H54 (cell line): ENCODE measurements at regions not wholly inside any gene's neighbourhood (a gene's known extent, or its start where the extent isn't known, plus 50 kb on each side); places are given as distances from the start of the nearest gene placed in this dataset.

Source experiments
- DNase-seq: peaks from one replicate; pipeline ENCODE4 v3.0.0; 2011; ENCODE audit warnings: low spot score, mixed read lengths; ENCODE audit not compliant: insufficient read length
- FAIRE-seq: peaks from 3 replicates; lab custom pipeline; 2011; peaks lifted over from hg19 to GRCh38; lab: Jason Lieb, UNC
- POLR2A ChIP-seq: IDR thresholded peaks from 2 replicates; pipeline ENCODE4 v1.6.1; 2011; ENCODE audit warnings: low read depth, mild to moderate bottlenecking, low read length

GRCh38 chr20:56711018-56711417 is 81.9 kb downstream of the TFAP2C start:
- FAIRE-seq = no peak
- TF ChIP-seq POLR2A = no peak
- peak; percentile 31 for DNase-seq

DNA sequence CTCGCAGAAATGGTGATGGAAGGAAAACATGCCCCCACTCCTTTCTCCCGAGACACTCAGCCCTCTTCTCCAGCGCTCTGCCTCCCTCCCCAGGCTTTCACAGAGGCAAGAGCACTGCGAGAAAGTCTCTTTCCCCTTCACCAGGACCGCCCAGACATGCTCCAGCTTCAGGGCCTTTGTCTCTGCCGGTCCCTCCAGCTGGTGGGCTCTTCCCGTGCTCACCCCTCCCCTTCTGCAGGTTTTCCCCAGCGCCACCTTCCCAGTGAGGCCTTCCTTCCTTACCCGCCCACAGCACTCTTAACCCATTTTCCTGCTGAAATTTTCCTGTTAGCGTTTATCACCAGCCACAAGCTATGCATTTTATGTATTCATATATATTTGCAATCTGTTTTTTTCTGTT is 86.2 kb downstream of the TFAP2C start:
- FAIRE-seq = no peak
- TF ChIP-seq POLR2A = no peak

GRCh38 chr20:56715902-56716519 is 86.9 kb downstream of the TFAP2C start:
- TF ChIP-seq POLR2A = no peak
- FAIRE-seq = no peak
- DNase-seq = no peak

More for the DNA sequence above, 86.2 kb downstream of the TFAP2C start:
- DNase-seq = no peak

GRCh38 chr20:56716806-56717205 is 87.7 kb downstream of the TFAP2C start:
- DNase-seq (no peak), FAIRE-seq (no peak)
- no peak for TF ChIP-seq POLR2A

DNA sequence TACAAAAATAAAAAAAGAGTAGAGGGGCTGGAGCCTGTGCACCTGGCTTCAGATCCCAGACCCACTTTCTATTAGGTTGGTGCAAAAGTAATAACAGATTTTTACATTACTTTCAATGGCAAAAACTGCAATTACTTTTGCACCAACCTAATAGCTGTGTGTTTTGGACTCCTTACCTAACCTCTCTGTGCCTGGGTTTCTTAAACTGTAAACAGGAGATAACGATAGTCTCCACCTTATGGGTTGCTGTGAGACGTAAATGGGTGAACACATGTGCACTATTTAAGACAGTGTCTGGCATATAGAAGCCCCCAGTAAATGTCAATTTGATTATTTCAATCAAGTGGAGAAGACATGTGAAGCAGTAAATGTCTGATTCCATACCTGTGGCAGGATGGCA is 89.7 kb downstream of the TFAP2C start:
- FAIRE-seq (no peak), DNase-seq (no peak)
- no peak for TF ChIP-seq POLR2A

GRCh38 chr20:56720620-56721213 is 91.6 kb downstream of the TFAP2C start:
- no peak for TF ChIP-seq POLR2A
- DNase-seq (no peak), FAIRE-seq (no peak)

DNA sequence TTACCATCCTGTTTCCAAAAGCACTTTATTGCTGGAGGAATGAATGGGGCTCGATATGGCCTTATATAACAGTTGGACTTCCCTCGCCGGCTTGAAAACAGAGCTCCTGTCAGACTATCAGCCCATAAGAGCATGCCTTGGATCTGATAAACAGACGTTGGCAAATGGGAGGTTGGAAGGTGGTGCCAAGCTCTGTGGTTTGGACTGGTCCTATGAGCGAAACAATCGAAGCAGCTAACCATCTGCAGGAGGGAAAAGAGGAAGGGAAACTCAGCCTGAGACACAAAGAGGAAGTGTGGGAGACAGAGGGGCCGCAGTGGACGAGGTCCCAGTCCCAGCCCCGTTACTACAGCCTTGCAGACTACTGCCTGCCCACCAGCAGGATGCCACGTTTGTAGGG is 92.9 kb downstream of the TFAP2C start:
- FAIRE-seq (no peak), DNase-seq (no peak)
- no peak for TF ChIP-seq POLR2A

- no peak for FAIRE-seq
- no peak for DNase-seq
- TF ChIP-seq POLR2A = no peak
These were observed 94.2 kb downstream of the TFAP2C start for GRCh38 chr20:56723331-56723730.

GRCh38 chr20:56724241-56724757 is 95.2 kb downstream of the TFAP2C start:
- DNase-seq (no peak), FAIRE-seq (no peak)
- no peak for TF ChIP-seq POLR2A

GRCh38 chr20:56730003-56730402 is 100.9 kb downstream of the TFAP2C start:
- DNase-seq (no peak), FAIRE-seq (no peak)
- no peak for TF ChIP-seq POLR2A

DNA sequence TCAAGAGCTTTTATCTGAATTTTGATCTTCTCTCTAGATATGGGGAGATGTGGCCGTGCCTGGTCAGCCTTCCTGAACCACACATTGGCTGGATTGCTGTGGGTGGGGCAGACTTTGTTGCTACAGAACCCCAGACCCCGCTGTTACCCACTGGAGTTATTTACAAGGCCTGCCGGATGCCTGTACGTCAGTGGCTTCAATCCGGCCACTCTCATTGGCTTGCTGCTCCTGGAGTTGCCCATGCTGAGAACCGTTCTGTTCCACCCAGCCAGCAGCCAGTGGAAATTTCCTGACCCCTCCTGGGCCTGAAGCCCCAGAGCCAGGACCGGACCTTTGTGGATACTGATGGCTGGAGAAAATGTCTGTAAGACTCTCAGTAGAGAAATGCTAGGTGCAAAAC is 101.9 kb downstream of the TFAP2C start:
- no peak for FAIRE-seq
- TF ChIP-seq POLR2A = no peak

DNA sequence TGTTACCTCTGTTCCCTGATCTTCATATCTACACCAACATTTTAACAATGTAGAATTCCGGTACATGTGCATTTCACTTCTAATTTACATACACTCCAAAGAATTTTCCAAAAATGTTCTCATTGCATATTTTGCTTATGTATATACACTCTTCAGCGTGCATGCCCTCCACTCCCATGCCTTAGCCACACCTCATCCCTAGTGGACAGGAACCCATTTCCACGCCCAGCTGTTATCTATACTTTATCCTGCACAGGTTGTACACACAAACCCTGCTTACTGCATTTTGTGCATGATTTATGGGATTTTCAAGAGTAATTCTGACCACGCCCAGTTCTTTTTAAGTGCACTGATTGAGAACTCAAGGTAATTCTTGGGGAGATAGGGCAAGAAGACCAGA is 102.4 kb downstream of the TFAP2C start:
- no peak for TF ChIP-seq POLR2A
- no peak for FAIRE-seq
- no peak for DNase-seq

More for the DNA sequence above, 101.9 kb downstream of the TFAP2C start:
- no peak for DNase-seq

- DNase-seq = no peak
- FAIRE-seq = no peak
- no peak for TF ChIP-seq POLR2A
These were observed 104.9 kb downstream of the TFAP2C start for GRCh38 chr20:56733967-56734366.

- no peak for DNase-seq
- no peak for FAIRE-seq
- TF ChIP-seq POLR2A = no peak
These were observed 106.1 kb downstream of the TFAP2C start for GRCh38 chr20:56735084-56735642.
